ENCODE measurements at regions not wholly inside any gene's neighbourhood (a gene's known extent, or its start where the extent isn't known, plus 50 kb on each side); places are given as distances from the start of the nearest gene placed in this dataset.

DNA sequence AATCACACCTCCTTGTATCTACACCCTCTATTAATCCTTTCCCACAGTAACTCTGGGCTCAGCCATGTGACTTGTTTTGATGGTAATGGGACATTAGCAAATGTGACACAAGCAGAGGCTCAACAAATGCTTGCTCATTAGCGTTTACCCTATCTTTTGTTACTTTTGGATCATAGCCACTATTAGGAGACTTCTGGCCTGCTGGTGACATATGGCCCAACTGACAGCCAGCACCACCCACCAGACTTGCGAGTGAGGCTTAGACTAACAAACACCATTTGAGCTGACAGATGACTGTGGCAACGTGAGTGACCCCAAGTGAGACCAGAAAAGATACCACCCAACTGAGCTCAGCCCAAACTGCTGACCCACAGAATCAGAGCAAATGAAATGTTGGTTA, 154.1 kb downstream of the OLFM4 start:
- Histone ChIP-seq H3K27ac (no peak overlapping the region), H3K9me3 (no peaks in the 10 kb centered on the region), H3K27me3 (no peaks in the 10 kb centered on the region), H3K36me3 (no peaks in the 10 kb centered on the region), H3K4me1 (no peaks in the 10 kb centered on the region), H3K4me3 (no peak overlapping the region)
- intact Hi-C loops (cut with DNase I) = no loop called here
- TF ChIP-seq, protein P1, sequence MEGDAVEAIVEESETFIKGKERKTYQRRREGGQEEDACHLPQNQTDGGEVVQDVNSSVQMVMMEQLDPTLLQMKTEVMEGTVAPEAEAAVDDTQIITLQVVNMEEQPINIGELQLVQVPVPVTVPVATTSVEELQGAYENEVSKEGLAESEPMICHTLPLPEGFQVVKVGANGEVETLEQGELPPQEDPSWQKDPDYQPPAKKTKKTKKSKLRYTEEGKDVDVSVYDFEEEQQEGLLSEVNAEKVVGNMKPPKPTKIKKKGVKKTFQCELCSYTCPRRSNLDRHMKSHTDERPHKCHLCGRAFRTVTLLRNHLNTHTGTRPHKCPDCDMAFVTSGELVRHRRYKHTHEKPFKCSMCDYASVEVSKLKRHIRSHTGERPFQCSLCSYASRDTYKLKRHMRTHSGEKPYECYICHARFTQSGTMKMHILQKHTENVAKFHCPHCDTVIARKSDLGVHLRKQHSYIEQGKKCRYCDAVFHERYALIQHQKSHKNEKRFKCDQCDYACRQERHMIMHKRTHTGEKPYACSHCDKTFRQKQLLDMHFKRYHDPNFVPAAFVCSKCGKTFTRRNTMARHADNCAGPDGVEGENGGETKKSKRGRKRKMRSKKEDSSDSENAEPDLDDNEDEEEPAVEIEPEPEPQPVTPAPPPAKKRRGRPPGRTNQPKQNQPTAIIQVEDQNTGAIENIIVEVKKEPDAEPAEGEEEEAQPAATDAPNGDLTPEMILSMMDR (IDR thresholded peaks at IDR 0.05) = no peak
- TF ChIP-seq POLR2A (IDR thresholded peaks at IDR 0.05) = no peak
- 50 to 53% methylated on average over 1 to 3 of the region's 3 CpGs for WGBS, 2 donors
- no peak for DNase-seq

DNA sequence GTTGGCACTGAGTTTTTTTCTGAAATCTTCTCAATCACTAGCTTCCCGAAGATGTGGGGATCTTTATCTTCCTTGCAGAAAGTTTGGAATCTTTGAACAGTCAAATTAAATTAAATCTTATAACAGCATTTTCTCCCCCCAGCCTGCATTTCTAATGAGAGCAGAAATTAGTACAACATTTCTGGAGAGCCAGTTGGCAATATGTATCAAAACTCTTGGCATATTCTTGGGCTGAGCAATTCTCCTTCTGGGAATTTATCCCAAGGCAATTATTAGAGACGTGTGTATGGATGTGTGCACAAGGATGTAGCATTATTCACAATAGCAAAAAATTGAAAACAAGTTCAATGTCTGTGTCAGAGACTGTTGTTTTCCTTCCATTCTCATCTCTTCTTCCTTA, 159.5 kb downstream of the OLFM4 start:
- no peak for DNase-seq
- intact Hi-C loops (cut with DNase I) = no loop called here
- Histone ChIP-seq H3K4me1 (no peaks in the 10 kb centered on the region), H3K27me3 (no peaks in the 10 kb centered on the region), H3K27ac (no peak overlapping the region), H3K9me3 (no peaks in the 10 kb centered on the region), H3K4me3 (no peak overlapping the region), H3K36me3 (no peaks in the 10 kb centered on the region)
- no peak for TF ChIP-seq POLR2A (IDR thresholded peaks at IDR 0.05)
- TF ChIP-seq, protein P1 (IDR thresholded peaks at IDR 0.05) = no peak
- WGBS, 2 donors = 44 to 48% methylated on average over 2 of the region's 2 CpGs

DNA sequence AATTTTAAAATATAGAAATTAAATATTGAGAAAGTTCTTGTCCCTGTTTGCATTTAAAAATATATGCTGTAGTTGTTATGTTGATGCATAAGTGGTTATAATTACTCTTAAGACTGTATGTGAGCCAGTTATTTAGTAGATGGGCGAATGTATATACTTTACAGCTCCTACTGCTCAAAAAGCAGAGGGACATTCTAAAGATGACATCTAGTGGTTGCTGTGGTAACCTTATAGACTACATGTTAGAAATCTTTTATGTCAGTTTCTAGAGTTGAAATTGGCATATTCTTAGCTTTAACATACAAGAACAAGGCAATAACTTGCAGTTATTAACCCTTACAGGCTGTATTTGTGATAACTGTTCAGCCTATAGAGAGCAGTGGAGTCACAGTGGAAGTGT, 160.5 kb downstream of the OLFM4 start:
- no peaks in the 10 kb centered on the region for H3K9me3 ChIP-seq
- no peak overlapping the region for H3K4me3 ChIP-seq
- DNase-seq = no peak
- no peaks in the 10 kb centered on the region for H3K4me1 ChIP-seq
- H3K36me3 ChIP-seq = no peaks in the 10 kb centered on the region
- WGBS, 2 donors = 59 to 68% methylated on average over 1 of the region's 1 CpG
- H3K27me3 ChIP-seq = no peaks in the 10 kb centered on the region
- H3K27ac ChIP-seq = no peak overlapping the region
- intact Hi-C loops (cut with DNase I) = no loop called here
- no peak for TF ChIP-seq POLR2A (IDR thresholded peaks at IDR 0.05)
- TF ChIP-seq, protein P1 (IDR thresholded peaks at IDR 0.05) = no peak

DNA sequence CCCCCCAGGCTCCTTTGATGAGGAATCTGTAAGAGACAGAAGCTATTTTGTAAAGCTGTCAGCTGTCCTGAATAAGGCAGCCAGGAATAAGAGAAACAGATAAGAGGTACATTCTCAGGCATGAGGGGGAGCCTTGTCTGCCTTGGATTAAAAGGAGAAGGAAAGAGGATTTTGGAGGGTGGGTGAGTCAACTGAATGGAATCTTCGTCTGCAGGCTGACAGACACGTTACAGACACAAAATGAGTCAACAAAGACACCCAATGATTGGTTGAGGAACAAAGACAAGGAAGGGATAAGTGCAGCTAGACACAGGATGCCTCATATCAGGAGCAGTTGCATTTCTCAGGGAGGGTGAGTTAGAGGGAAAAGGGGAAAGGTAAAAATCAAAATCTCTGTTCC, 162.5 kb downstream of the OLFM4 start:
- H3K9me3 ChIP-seq = no peaks in the 10 kb centered on the region
- DNase-seq = no peak
- TF ChIP-seq, protein P1 (IDR thresholded peaks at IDR 0.05) = no peak
- no peak for TF ChIP-seq POLR2A (IDR thresholded peaks at IDR 0.05)
- intact Hi-C loops (cut with DNase I) = no loop called here
- H3K27me3 ChIP-seq = no peaks in the 10 kb centered on the region
- H3K4me3 ChIP-seq = no peak overlapping the region
- H3K27ac ChIP-seq = no peak overlapping the region
- H3K4me1 ChIP-seq = no peaks in the 10 kb centered on the region
- 8 to 11% methylated on average over 2 of the region's 2 CpGs for WGBS, 2 donors
- H3K36me3 ChIP-seq = no peaks in the 10 kb centered on the region

DNA sequence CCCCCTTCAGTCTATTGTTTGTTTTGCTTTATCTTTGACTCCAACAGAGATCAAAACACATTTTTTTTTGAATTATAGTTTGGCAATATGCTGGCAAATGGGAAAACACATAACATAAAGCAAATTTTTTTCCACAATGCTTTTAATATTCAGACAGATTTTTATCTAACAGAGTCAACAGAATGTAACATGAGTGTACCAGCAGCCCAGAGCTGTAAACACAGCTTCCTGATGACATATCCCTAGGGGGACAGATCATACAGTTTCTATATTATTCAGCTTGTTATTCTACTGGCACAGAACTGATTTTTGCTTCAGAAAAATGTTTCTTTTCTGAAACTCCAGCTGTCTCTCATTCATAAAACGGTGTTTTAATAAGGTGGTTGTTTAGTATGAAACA, 168.8 kb downstream of the OLFM4 start:
- TF ChIP-seq, protein P1 (IDR thresholded peaks at IDR 0.05) = no peak
- no peak for TF ChIP-seq POLR2A (IDR thresholded peaks at IDR 0.05)
- intact Hi-C loops (cut with DNase I) = no loop called here
- Histone ChIP-seq H3K27me3 (peaks cover 0 to 34% (median 4%) of the 10 kb centered on the region in 4 donors), H3K4me3 (no peak overlapping the region), H3K27ac (no peak overlapping the region), H3K4me1 (peaks cover 0 to 6% (median 0%) of the 10 kb centered on the region in 3 donors), H3K9me3 (no peaks in the 10 kb centered on the region), H3K36me3 (no peaks in the 10 kb centered on the region)
- 31 to 56% methylated on average over 1 of the region's 1 CpG for whole genome bisulfite sequencing, 2 donors
- no peak for DNase-seq

All from esophagus squamous epithelium (tissue), 5 donors.